ENCODE measurements at regions not wholly inside any gene's neighbourhood (a gene's known extent, or its start where the extent isn't known, plus 50 kb on each side); places are given as distances from the start of the nearest gene placed in this dataset.

GRCh38 chr2:146203064-146203624 is 1641.7 kb upstream of the ACVR2A start:
- no peaks in the 10 kb centered on the region for H3K4me1 Mint-ChIP-seq
- no peak overlapping the region for H3K27ac Mint-ChIP-seq
- TF ChIP-seq, protein P1, sequence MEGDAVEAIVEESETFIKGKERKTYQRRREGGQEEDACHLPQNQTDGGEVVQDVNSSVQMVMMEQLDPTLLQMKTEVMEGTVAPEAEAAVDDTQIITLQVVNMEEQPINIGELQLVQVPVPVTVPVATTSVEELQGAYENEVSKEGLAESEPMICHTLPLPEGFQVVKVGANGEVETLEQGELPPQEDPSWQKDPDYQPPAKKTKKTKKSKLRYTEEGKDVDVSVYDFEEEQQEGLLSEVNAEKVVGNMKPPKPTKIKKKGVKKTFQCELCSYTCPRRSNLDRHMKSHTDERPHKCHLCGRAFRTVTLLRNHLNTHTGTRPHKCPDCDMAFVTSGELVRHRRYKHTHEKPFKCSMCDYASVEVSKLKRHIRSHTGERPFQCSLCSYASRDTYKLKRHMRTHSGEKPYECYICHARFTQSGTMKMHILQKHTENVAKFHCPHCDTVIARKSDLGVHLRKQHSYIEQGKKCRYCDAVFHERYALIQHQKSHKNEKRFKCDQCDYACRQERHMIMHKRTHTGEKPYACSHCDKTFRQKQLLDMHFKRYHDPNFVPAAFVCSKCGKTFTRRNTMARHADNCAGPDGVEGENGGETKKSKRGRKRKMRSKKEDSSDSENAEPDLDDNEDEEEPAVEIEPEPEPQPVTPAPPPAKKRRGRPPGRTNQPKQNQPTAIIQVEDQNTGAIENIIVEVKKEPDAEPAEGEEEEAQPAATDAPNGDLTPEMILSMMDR (IDR thresholded peaks at IDR 0.05; ENCODE audit: unreplicated experiment in 3 of 3) = no peak
- no peaks in the 10 kb centered on the region for H3K27me3 Mint-ChIP-seq (ENCODE audit: low read depth)
- H3K4me3 Mint-ChIP-seq = no peak overlapping the region
- H3K36me3 Mint-ChIP-seq (ENCODE audit: low read depth) = no peaks in the 10 kb centered on the region
- H3K9me3 Mint-ChIP-seq = peaks cover 3% of the 10 kb centered on the region

GRCh38 chr2:146193619-146194018 is 1651.2 kb upstream of the ACVR2A start:
- Mint-ChIP-seq H3K4me3 (no peak overlapping the region), H3K4me1 (peaks cover 17% of the 10 kb centered on the region), H3K27ac (no peak overlapping the region), H3K9me3 (no peaks in the 10 kb centered on the region), H3K36me3 (ENCODE audit: low read depth) (no peaks in the 10 kb centered on the region), H3K27me3 (ENCODE audit: low read depth) (no peaks in the 10 kb centered on the region)
- TF ChIP-seq, protein P1 (IDR thresholded peaks at IDR 0.05; ENCODE audit: unreplicated experiment in 3 of 3) = no peak

- TF ChIP-seq, protein P1 (IDR thresholded peaks at IDR 0.05; ENCODE audit: unreplicated experiment in 3 of 3) = no peak
- Mint-ChIP-seq H3K27ac (peak overlapping the region in 1 of 3 experiments; percentile 16), H3K4me3 (no peak overlapping the region), H3K36me3 (ENCODE audit: low read depth) (no peaks in the 10 kb centered on the region), H3K27me3 (ENCODE audit: low read depth) (no peaks in the 10 kb centered on the region), H3K9me3 (no peaks in the 10 kb centered on the region), H3K4me1 (peaks cover 17% of the 10 kb centered on the region)
Observed at GRCh38 chr2:146189541-146189940, 1655.3 kb upstream of the ACVR2A start.

GRCh38 chr2:146173934-146174333 is 1654.0 kb upstream of the ZEB2 start:
- TF ChIP-seq, protein P1 (IDR thresholded peaks at IDR 0.05; ENCODE audit: unreplicated experiment in 3 of 3) = no peak
- Mint-ChIP-seq H3K4me1 (no peaks in the 10 kb centered on the region), H3K4me3 (no peak overlapping the region), H3K27ac (no peak overlapping the region), H3K27me3 (ENCODE audit: low read depth) (no peaks in the 10 kb centered on the region), H3K9me3 (peaks cover 25% of the 10 kb centered on the region), H3K36me3 (ENCODE audit: low read depth) (no peaks in the 10 kb centered on the region)

DNA sequence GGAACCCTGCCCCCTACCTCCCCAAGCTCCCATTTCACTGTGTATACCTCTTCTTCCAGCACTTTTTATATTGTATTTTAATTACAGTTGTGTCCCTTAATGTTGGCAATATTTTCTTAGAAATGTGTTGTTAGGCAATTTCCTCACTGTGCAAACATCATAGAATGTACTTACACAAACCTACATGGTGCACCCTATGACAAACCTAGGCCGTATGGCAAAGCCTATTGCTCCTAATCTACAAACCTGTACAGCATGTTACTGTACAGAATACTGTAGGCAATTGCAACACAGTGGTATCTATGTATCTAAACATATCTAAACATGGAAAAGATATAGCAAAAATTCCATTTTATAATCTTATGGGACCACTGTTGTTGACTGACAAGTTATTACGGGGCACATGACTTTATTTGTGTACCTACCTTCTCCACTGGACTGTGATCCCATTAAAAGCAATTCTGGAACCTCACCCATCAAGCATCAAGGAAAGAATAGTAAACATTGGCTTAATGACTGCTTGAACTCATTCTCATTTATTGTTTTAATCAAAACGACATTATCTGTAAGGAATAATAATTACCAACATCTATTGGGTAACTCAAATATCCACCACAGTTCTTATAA is 1641.5 kb upstream of the ZEB2 start:
- H3K9me3 Mint-ChIP-seq = no peaks in the 10 kb centered on the region
- TF ChIP-seq, protein P1 (IDR thresholded peaks at IDR 0.05; ENCODE audit: unreplicated experiment in 3 of 3) = no peak
- H3K27me3 Mint-ChIP-seq (ENCODE audit: low read depth) = no peaks in the 10 kb centered on the region
- H3K27ac Mint-ChIP-seq = no peak overlapping the region
- no peak overlapping the region for H3K4me3 Mint-ChIP-seq
- no peaks in the 10 kb centered on the region for H3K4me1 Mint-ChIP-seq
- H3K36me3 Mint-ChIP-seq (ENCODE audit: low read depth) = no peaks in the 10 kb centered on the region
